ENCODE measurements at regions not wholly inside any gene's neighbourhood (a gene's known extent, or its start where the extent isn't known, plus 50 kb on each side); places are given as distances from the start of the nearest gene placed in this dataset.

GRCh38 chr6:22666586-22666985, 97.2 kb downstream of the HDGFL1 start:
- Mint-ChIP-seq H3K27me3 (ENCODE audit: low read depth) (no peaks in the 10 kb centered on the region), H3K27ac (ENCODE audit: unreplicated experiment) (no peak overlapping the region), H3K36me3 (ENCODE audit: low read depth) (peaks cover 5% of the 10 kb centered on the region), H3K9me3 (peaks cover 10% of the 10 kb centered on the region), H3K4me3 (no peak overlapping the region), H3K4me1 (peaks cover 17% of the 10 kb centered on the region)
- TF ChIP-seq, protein P1, sequence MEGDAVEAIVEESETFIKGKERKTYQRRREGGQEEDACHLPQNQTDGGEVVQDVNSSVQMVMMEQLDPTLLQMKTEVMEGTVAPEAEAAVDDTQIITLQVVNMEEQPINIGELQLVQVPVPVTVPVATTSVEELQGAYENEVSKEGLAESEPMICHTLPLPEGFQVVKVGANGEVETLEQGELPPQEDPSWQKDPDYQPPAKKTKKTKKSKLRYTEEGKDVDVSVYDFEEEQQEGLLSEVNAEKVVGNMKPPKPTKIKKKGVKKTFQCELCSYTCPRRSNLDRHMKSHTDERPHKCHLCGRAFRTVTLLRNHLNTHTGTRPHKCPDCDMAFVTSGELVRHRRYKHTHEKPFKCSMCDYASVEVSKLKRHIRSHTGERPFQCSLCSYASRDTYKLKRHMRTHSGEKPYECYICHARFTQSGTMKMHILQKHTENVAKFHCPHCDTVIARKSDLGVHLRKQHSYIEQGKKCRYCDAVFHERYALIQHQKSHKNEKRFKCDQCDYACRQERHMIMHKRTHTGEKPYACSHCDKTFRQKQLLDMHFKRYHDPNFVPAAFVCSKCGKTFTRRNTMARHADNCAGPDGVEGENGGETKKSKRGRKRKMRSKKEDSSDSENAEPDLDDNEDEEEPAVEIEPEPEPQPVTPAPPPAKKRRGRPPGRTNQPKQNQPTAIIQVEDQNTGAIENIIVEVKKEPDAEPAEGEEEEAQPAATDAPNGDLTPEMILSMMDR (conservative IDR thresholded peaks at IDR 0.05): no peak
- no peak for DNase-seq (ENCODE audit: low read depth, low spot score)

- TF ChIP-seq, protein P1 (conservative IDR thresholded peaks at IDR 0.05): no peak
- H3K27me3 Mint-ChIP-seq (ENCODE audit: low read depth): no peaks in the 10 kb centered on the region
- H3K36me3 Mint-ChIP-seq (ENCODE audit: low read depth): peaks cover 2% of the 10 kb centered on the region
- peaks cover 5% of the 10 kb centered on the region for H3K9me3 Mint-ChIP-seq
- peak overlapping the region; percentile 58 for H3K27ac Mint-ChIP-seq (ENCODE audit: unreplicated experiment)
- H3K4me1 Mint-ChIP-seq: peaks cover 16% of the 10 kb centered on the region
- DNase-seq (ENCODE audit: low read depth, low spot score): no peak
- H3K4me3 Mint-ChIP-seq: no peak overlapping the region
These were observed 98.5 kb downstream of the HDGFL1 start for GRCh38 chr6:22667855-22668254.

GRCh38 chr6:22668307-22668706, 98.9 kb downstream of the HDGFL1 start:
- H3K27me3 Mint-ChIP-seq (ENCODE audit: low read depth): no peaks in the 10 kb centered on the region
- TF ChIP-seq, protein P1 (conservative IDR thresholded peaks at IDR 0.05): no peak
- no peaks in the 10 kb centered on the region for H3K36me3 Mint-ChIP-seq (ENCODE audit: low read depth)
- DNase-seq (ENCODE audit: low read depth, low spot score): no peak
- peaks cover 3% of the 10 kb centered on the region for H3K9me3 Mint-ChIP-seq
- no peak overlapping the region for H3K4me3 Mint-ChIP-seq
- no peak overlapping the region for H3K27ac Mint-ChIP-seq (ENCODE audit: unreplicated experiment)
- peaks cover 16% of the 10 kb centered on the region for H3K4me1 Mint-ChIP-seq

GRCh38 chr6:22668717-22669116, 99.4 kb downstream of the HDGFL1 start:
- Mint-ChIP-seq H3K27me3 (ENCODE audit: low read depth) (no peaks in the 10 kb centered on the region), H3K27ac (ENCODE audit: unreplicated experiment) (no peak overlapping the region), H3K36me3 (ENCODE audit: low read depth) (no peaks in the 10 kb centered on the region), H3K4me1 (peaks cover 16% of the 10 kb centered on the region), H3K4me3 (no peak overlapping the region), H3K9me3 (peaks cover 3% of the 10 kb centered on the region)
- no peak for DNase-seq (ENCODE audit: low read depth, low spot score)
- TF ChIP-seq, protein P1 (conservative IDR thresholded peaks at IDR 0.05): no peak

DNA sequence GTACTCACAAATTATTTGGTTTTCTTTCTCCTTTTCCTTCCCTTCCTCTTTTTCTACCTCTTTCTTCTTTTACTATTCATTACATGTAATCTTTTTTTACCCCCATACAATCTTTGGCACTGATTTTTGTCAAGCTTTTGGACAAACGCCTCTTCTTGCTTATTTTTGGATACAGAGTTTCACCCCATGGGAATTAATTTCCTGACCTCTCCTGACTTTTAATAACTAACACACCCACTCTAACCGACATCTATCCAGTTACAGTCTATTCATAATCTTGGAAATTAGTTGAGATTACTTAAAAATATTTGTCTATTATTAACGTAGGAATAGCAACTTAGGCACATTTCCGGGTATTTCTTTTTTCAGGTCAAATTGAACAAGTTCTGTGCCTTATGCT, 101.2 kb downstream of the HDGFL1 start:
- H3K27me3 Mint-ChIP-seq (ENCODE audit: low read depth): no peaks in the 10 kb centered on the region
- peaks cover 2% of the 10 kb centered on the region for H3K36me3 Mint-ChIP-seq (ENCODE audit: low read depth)
- DNase-seq (ENCODE audit: low read depth, low spot score): no peak
- no peak overlapping the region for H3K27ac Mint-ChIP-seq (ENCODE audit: unreplicated experiment)
- peaks cover 3% of the 10 kb centered on the region for H3K9me3 Mint-ChIP-seq
- no peak overlapping the region for H3K4me3 Mint-ChIP-seq
- H3K4me1 Mint-ChIP-seq: peaks cover 16% of the 10 kb centered on the region
- TF ChIP-seq, protein P1 (conservative IDR thresholded peaks at IDR 0.05): no peak

DNA sequence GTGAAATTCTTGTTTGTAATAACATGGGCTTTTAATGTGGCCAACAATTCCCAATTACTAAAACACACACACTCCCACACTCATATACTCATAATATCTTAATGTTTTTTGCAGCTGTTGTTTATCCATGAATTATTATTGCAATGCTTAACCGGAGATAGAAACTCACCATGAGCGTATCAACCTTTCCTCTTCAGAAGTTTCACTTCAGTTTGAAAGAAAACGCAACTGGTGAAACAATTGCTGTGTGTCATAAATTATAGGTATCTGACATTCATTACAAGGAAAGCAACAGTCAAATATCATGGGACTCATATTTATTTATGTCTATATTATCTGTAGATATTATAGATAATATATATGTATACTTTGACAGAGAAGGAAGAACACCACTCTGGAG, 104.1 kb downstream of the HDGFL1 start:
- no peak for DNase-seq (ENCODE audit: low read depth, low spot score)
- H3K36me3 Mint-ChIP-seq (ENCODE audit: low read depth): peaks cover 2% of the 10 kb centered on the region
- no peaks in the 10 kb centered on the region for H3K27me3 Mint-ChIP-seq (ENCODE audit: low read depth)
- H3K9me3 Mint-ChIP-seq: peaks cover 3% of the 10 kb centered on the region
- no peak overlapping the region for H3K4me3 Mint-ChIP-seq
- H3K4me1 Mint-ChIP-seq: peaks cover 23% of the 10 kb centered on the region
- TF ChIP-seq, protein P1 (conservative IDR thresholded peaks at IDR 0.05): no peak
- H3K27ac Mint-ChIP-seq (ENCODE audit: unreplicated experiment): no peak overlapping the region
